CD4-positive, alpha-beta T cell (primary cell): ENCODE measurements at regions not wholly inside any gene's neighbourhood (a gene's known extent, or its start where the extent isn't known, plus 50 kb on each side); places are given as distances from the start of the nearest gene placed in this dataset.

Experiments
- ATAC-seq: fragments of 200-7000 bp; cut with Tn5 transposase; one replicate; pipeline ENCODE4 v1.10.0; 2022; ENCODE audit warnings: mild to moderate bottlenecking; ENCODE audit not compliant: poor library complexity
- CTCF ChIA-PET: fragments of 350-600 bp; sonication (Branson Sonifier 250); formaldehyde crosslinking; loops from one replicate; lab custom pipeline; 2021; ENCODE audit warnings: antibody characterized with exemption, inconsistent platforms; lab: Charles Lee
- POLR2A ChIA-PET: fragments of 350-600 bp; sonication (Branson Sonifier 250); formaldehyde crosslinking; loops from one replicate; lab custom pipeline; 2021; ENCODE audit warnings: antibody characterized with exemption, inconsistent platforms; lab: Charles Lee
- DNase-seq, 14 experiments: peaks; one replicate each; pipeline ENCODE4 v3.0.0-alpha.2; 2013 to 2020; ENCODE audit warnings: mixed read lengths in 2 of 14
- H3K27ac ChIP-seq, 2 donors: one replicate each; pipeline versions ENCODE4 v1.5.1 to v1.7.0; 2013; ENCODE audit warnings: low read length in 2 of 2, low read depth in 1 of 2, mild to moderate bottlenecking in 1 of 2
- H3K27me3 ChIP-seq, 2 experiments: 1 replicate in 1 of 2; 2 replicates in 1 of 2; pipeline versions ENCODE4 v1.6.1 to v1.7.0; 2013; ENCODE audit warnings: low read length in 2 of 2, control low read depth in 1 of 2, mild to moderate bottlenecking in 1 of 2, moderate library complexity in 1 of 2; ENCODE audit not compliant: insufficient read depth in 2 of 2, control insufficient read depth in 1 of 2
- H3K36me3 ChIP-seq: one replicate; pipeline ENCODE4 v1.6.1; 2013; ENCODE audit warnings: low read length, control low read depth; ENCODE audit not compliant: insufficient read depth
- H3K4me1 ChIP-seq: one replicate; pipeline ENCODE4 v1.6.1; 2013; ENCODE audit warnings: low read length, control low read depth; ENCODE audit not compliant: insufficient read depth
- H3K4me3 ChIP-seq: one replicate; pipeline ENCODE4 v1.5.1; 2013; ENCODE audit warnings: mild to moderate bottlenecking, low read length, moderate library complexity
- H3K9me3 ChIP-seq, 2 experiments: 1 replicate in 1 of 2; 2 replicates in 1 of 2; pipeline versions ENCODE4 v1.6.1 to v1.7.0; 2013; ENCODE audit warnings: low read length in 2 of 2, mild to moderate bottlenecking in 2 of 2, control low read depth in 1 of 2, moderate library complexity in 1 of 2; ENCODE audit not compliant: control insufficient read depth in 1 of 2, insufficient read depth in 1 of 2
- H3K27ac Mint-ChIP-seq: one replicate; pipeline ENCODE4 v1.8.0; 2020; ENCODE audit warnings: mixed read lengths
- H3K27me3 Mint-ChIP-seq: one replicate; pipeline ENCODE4 v1.8.0; 2021; ENCODE audit warnings: mixed read lengths
- H3K36me3 Mint-ChIP-seq: one replicate; pipeline ENCODE4 v1.8.0; 2021; ENCODE audit warnings: low read depth, mixed read lengths
- H3K4me1 Mint-ChIP-seq: one replicate; pipeline ENCODE4 v1.8.0; 2021; ENCODE audit warnings: low read depth, mixed read lengths
- H3K4me3 Mint-ChIP-seq: one replicate; pipeline ENCODE4 v1.8.0; 2020; ENCODE audit warnings: mild to moderate bottlenecking, mixed read lengths
- H3K9me3 Mint-ChIP-seq: one replicate; pipeline ENCODE4 v1.8.0; 2020; ENCODE audit warnings: mixed read lengths
- intact Hi-C, 2 experiments: fragments of 100-400 bp; cut with DNase I in 1 of 2; cut with micrococcal nuclease in 1 of 2; formaldehyde crosslinking; loops; one replicate each; pipeline versions ENCODE4 v1.15.1 to v1.9.0; 2023 to 2025; cut with DNase I, micrococcal nuclease
- TF ChIP-seq, protein P1 (sequence below): fragments of 200-600 bp; IDR thresholded peaks from one replicate; pipeline ENCODE4 v1.8.0; 2022; ENCODE audit warnings: antibody characterized with exemption, mild to moderate bottlenecking

DNA sequence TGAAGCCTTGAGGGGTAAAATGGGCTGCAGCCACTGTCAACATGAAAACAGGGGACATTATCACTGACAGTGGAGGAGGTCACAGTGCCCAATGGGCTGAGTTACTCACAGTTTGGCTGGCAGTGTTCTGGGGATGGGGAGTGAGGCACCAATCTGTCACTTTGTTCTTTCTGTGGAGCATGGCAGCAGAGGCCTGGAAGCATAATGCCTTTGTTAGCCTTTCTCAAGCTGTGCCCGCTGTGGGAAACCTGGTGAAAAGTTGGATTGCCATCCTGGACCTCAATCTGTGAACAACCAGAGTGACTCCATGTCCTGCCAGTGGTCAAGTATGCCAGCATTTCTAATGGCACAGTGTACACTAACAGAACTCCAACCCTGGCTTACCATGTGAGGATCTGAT is 143.6 kb downstream of the OR2B2 start:
- no peaks in the 10 kb centered on the region for H3K27me3 ChIP-seq
- Mint-ChIP-seq H3K4me1 (peaks cover 9% of the 10 kb centered on the region), H3K4me3 (no peak overlapping the region), H3K27me3 (peaks cover 7% of the 10 kb centered on the region), H3K36me3 (no peaks in the 10 kb centered on the region), H3K9me3 (no peaks in the 10 kb centered on the region), H3K27ac (no peak overlapping the region)
- CTCF ChIA-PET = no interaction called here
- ATAC-seq = no peak
- TF ChIP-seq, protein P1, sequence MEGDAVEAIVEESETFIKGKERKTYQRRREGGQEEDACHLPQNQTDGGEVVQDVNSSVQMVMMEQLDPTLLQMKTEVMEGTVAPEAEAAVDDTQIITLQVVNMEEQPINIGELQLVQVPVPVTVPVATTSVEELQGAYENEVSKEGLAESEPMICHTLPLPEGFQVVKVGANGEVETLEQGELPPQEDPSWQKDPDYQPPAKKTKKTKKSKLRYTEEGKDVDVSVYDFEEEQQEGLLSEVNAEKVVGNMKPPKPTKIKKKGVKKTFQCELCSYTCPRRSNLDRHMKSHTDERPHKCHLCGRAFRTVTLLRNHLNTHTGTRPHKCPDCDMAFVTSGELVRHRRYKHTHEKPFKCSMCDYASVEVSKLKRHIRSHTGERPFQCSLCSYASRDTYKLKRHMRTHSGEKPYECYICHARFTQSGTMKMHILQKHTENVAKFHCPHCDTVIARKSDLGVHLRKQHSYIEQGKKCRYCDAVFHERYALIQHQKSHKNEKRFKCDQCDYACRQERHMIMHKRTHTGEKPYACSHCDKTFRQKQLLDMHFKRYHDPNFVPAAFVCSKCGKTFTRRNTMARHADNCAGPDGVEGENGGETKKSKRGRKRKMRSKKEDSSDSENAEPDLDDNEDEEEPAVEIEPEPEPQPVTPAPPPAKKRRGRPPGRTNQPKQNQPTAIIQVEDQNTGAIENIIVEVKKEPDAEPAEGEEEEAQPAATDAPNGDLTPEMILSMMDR = no peak
- no peak for DNase-seq
- intact Hi-C loops = loop anchor here in 1 of 2 experiments (10.0 kb wide), 1 partner anchor 394 kb away; no protein-coding TSS in a partner anchor
- H3K36me3 ChIP-seq = no peaks in the 10 kb centered on the region
- H3K27ac ChIP-seq = no peak overlapping the region
- peaks cover 9% of the 10 kb centered on the region for H3K4me1 ChIP-seq
- H3K9me3 ChIP-seq = no peaks in the 10 kb centered on the region
- no peak overlapping the region for H3K4me3 ChIP-seq
- POLR2A ChIA-PET = interaction anchor here (0.6 to 1.5 kb wide), 2 partner anchors 70 to 1241 kb away, joined by 3 to 5 read pairs; a partner anchor contains a TSS

DNA sequence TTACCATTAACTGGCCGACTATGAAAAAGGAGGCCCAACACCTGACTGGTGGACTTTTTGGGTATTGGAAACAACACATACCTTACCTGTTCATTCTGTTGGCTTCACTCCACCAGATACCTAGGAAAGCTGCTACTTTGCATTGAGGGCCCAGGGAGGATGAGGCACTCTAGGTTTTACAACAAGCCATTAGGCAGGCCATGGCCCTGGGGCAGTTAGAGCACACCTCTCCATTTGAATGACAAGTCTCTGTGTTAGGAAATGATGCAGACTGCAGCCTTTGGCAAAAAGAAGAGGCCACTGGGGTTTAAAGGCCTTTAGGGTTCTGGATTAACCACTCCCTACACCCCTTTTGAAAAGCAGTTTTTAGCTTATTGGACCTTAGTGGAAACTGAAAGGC is 144.3 kb downstream of the OR2B2 start:
- H3K4me3 ChIP-seq = no peak overlapping the region
- no peak overlapping the region for H3K27ac Mint-ChIP-seq
- CTCF ChIA-PET = no interaction called here
- no peaks in the 10 kb centered on the region for H3K9me3 Mint-ChIP-seq
- H3K27me3 Mint-ChIP-seq = peaks cover 7% of the 10 kb centered on the region
- H3K4me3 Mint-ChIP-seq = no peak overlapping the region
- H3K27ac ChIP-seq = no peak overlapping the region
- no peak for DNase-seq
- H3K4me1 Mint-ChIP-seq = peaks cover 9% of the 10 kb centered on the region
- no peaks in the 10 kb centered on the region for H3K9me3 ChIP-seq
- H3K36me3 Mint-ChIP-seq = no peaks in the 10 kb centered on the region
- POLR2A ChIA-PET = interaction anchor here (1.0 kb wide), 1 partner anchor 70 kb away, joined by 3 read pairs; a partner anchor contains a TSS
- no peak for ATAC-seq
- intact Hi-C loops = loop anchor here in 1 of 2 experiments (10.0 kb wide), 1 partner anchor 393 kb away; no protein-coding TSS in a partner anchor
- TF ChIP-seq, protein P1 = no peak
- H3K4me1 ChIP-seq = peaks cover 9% of the 10 kb centered on the region
- H3K27me3 ChIP-seq = no peaks in the 10 kb centered on the region
- H3K36me3 ChIP-seq = no peaks in the 10 kb centered on the region

DNA sequence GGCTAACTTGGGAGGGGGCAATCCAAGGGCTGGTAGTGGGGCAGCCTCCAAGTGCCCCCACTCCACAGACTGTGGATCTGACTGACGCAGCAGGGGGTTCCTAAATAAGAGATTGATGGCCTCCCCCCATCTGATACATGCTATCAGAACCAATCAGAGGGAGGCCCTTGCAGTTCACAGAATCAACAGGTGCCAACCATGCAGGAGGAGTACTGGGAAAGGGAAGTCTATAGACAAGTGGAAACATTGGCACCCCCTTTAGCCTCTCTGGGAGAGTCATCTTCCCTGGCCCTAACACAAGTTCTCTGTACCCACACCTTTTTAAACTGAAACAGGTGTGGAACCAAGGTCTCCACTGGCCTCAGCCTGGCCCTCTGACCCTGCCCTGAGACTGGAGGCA is 145.8 kb downstream of the OR2B2 start:
- intact Hi-C loops = loop anchor here in 1 of 2 experiments (10.0 kb wide), 1 partner anchor 392 kb away; no protein-coding TSS in a partner anchor
- peaks cover 2% of the 10 kb centered on the region for H3K4me1 Mint-ChIP-seq
- CTCF ChIA-PET = no interaction called here

More for the DNA sequence above, 145.8 kb downstream of the OR2B2 start:
- H3K27me3 Mint-ChIP-seq = peaks cover 3% of the 10 kb centered on the region
- Histone ChIP-seq H3K27me3 (no peaks in the 10 kb centered on the region), H3K4me1 (no peaks in the 10 kb centered on the region), H3K27ac (no peak overlapping the region), H3K4me3 (no peak overlapping the region), H3K36me3 (no peaks in the 10 kb centered on the region), H3K9me3 (no peaks in the 10 kb centered on the region)
- TF ChIP-seq, protein P1 = no peak
- H3K4me3 Mint-ChIP-seq = no peak overlapping the region
- no peaks in the 10 kb centered on the region for H3K9me3 Mint-ChIP-seq
- ATAC-seq (no peak), DNase-seq (no peak)
- H3K36me3 Mint-ChIP-seq = peaks cover 9% of the 10 kb centered on the region
- H3K27ac Mint-ChIP-seq = no peak overlapping the region
- POLR2A ChIA-PET = interaction anchor here (1.1 to 1.5 kb wide), 2 partner anchors 9 to 589 kb away, joined by 5 read pairs; no protein-coding TSS in a partner anchor
